ENCODE measurements at regions not wholly inside any gene's neighbourhood (a gene's known extent, or its start where the extent isn't known, plus 50 kb on each side); places are given as distances from the start of the nearest gene placed in this dataset.

GRCh38 chr17:73725794-73726515 lies 81.7 kb upstream of the SDK2 start:
- TF ChIP-seq, protein P1, sequence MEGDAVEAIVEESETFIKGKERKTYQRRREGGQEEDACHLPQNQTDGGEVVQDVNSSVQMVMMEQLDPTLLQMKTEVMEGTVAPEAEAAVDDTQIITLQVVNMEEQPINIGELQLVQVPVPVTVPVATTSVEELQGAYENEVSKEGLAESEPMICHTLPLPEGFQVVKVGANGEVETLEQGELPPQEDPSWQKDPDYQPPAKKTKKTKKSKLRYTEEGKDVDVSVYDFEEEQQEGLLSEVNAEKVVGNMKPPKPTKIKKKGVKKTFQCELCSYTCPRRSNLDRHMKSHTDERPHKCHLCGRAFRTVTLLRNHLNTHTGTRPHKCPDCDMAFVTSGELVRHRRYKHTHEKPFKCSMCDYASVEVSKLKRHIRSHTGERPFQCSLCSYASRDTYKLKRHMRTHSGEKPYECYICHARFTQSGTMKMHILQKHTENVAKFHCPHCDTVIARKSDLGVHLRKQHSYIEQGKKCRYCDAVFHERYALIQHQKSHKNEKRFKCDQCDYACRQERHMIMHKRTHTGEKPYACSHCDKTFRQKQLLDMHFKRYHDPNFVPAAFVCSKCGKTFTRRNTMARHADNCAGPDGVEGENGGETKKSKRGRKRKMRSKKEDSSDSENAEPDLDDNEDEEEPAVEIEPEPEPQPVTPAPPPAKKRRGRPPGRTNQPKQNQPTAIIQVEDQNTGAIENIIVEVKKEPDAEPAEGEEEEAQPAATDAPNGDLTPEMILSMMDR (IDR thresholded peaks at IDR 0.05; ENCODE audit: low read depth, low read length), result no peak
- no peak for TF ChIP-seq EZH2phosphoT487 (IDR thresholded peaks at IDR 0.05; ENCODE audit: low read depth)

Data from OCI-LY3 (cell line).